PC-3 (cell line): ENCODE measurements at regions not wholly inside any gene's neighbourhood (a gene's known extent, or its start where the extent isn't known, plus 50 kb on each side); places are given as distances from the start of the nearest gene placed in this dataset.

Experiments
- EZH2 ChIP-seq: fragments of 300-600 bp; sonication (generic); IDR thresholded peaks from one replicate; pipeline ENCODE4 v1.6.1; 2017; ENCODE audit warnings: antibody characterized with exemption, mild to moderate bottlenecking, low read length; ENCODE audit not compliant: unreplicated experiment
- EZH2phosphoT487 ChIP-seq: fragments of 300-600 bp; sonication (generic); IDR thresholded peaks from 2 replicates; pipeline ENCODE4 v1.6.1; 2018; ENCODE audit warnings: mild to moderate bottlenecking, antibody characterized with exemption, low read length, borderline replicate concordance
- TF ChIP-seq, protein P1 (sequence below): fragments of 300-600 bp; sonication (generic); conservative IDR thresholded peaks from 2 replicates; pipeline ENCODE4 v1.5.1; 2017; ENCODE audit warnings: antibody characterized with exemption, low read depth, mild to moderate bottlenecking, low read length

GRCh38 chr7:156074982-156075615, 262.8 kb upstream of the SHH start:
- TF ChIP-seq, protein P1, sequence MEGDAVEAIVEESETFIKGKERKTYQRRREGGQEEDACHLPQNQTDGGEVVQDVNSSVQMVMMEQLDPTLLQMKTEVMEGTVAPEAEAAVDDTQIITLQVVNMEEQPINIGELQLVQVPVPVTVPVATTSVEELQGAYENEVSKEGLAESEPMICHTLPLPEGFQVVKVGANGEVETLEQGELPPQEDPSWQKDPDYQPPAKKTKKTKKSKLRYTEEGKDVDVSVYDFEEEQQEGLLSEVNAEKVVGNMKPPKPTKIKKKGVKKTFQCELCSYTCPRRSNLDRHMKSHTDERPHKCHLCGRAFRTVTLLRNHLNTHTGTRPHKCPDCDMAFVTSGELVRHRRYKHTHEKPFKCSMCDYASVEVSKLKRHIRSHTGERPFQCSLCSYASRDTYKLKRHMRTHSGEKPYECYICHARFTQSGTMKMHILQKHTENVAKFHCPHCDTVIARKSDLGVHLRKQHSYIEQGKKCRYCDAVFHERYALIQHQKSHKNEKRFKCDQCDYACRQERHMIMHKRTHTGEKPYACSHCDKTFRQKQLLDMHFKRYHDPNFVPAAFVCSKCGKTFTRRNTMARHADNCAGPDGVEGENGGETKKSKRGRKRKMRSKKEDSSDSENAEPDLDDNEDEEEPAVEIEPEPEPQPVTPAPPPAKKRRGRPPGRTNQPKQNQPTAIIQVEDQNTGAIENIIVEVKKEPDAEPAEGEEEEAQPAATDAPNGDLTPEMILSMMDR, result peak; percentile 6; the same call in 1 of the 2 replicates
- TF ChIP-seq EZH2 (no peak), EZH2phosphoT487 (no peak)
